ENCODE measurements at regions not wholly inside any gene's neighbourhood (a gene's known extent, or its start where the extent isn't known, plus 50 kb on each side); places are given as distances from the start of the nearest gene placed in this dataset.
"Not testable (repeated sequence)": the region's sequence is repeated elsewhere in the genome, so short reads cannot be mapped to it uniquely, and the experiment has no call there.

DNA sequence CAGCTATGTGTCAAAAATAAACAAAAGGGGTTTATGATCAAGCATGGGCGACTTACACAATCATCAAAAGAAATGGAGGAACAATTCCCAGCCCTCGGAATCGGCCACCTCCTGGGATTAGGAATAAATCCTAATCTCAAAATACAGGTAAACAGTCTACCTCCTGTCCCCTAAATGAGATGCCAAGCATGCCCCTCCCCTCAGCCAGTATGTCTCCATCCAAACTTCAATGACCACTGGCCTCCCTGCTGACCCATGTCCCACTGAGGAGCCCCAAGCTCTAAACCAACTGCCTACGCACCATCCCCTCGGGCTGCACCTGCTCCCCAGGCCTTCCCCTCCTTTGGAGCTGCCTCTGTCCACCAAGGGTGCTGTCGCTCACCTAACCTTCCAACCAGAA is 1069.3 kb downstream of the RPIA start:
- TF ChIP-seq CTCF, EZH2phosphoT487, EZH2 (IDR thresholded peaks at IDR 0.05): not testable (repeated sequence)
